ENCODE measurements at regions not wholly inside any gene's neighbourhood (a gene's known extent, or its start where the extent isn't known, plus 50 kb on each side); places are given as distances from the start of the nearest gene placed in this dataset.

- intact Hi-C loops (cut with micrococcal nuclease) = no loop called here
- ATAC-seq = no peak
- no peak for DNase-seq
These were observed 123.6 kb upstream of the GAP43 start for GRCh38 chr3:115499666-115500065.

- DNase-seq = no peak
- intact Hi-C loops (cut with micrococcal nuclease) = no loop called here
- ATAC-seq = no peak
These were observed 122.5 kb upstream of the GAP43 start for GRCh38 chr3:115500795-115501194.

DNA sequence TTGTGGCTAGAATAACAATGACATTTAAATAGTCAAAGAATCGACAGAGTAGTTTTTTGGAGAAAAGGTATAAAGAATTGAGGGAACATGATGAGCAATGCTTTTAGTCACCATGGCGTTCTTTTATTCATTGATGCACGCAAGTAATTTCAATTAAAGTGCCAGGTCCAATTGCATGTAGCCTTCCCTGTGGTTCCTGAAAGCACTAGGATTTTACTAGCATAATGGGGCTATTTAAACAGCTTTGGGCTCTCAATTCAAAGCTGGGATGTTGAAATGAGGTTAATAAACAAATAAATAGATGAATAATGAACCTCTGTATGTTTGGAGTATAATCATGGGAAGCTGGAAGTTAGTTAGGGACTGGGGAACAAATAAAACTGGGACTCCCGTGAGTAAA lies 121.2 kb upstream of the GAP43 start:
- intact Hi-C loops (cut with micrococcal nuclease) = no loop called here
- no peak for DNase-seq
- ATAC-seq = no peak

- intact Hi-C loops (cut with micrococcal nuclease) = no loop called here
- DNase-seq (no peak), ATAC-seq (no peak)
These were observed 119.9 kb upstream of the GAP43 start for GRCh38 chr3:115503394-115503793.

GRCh38 chr3:115508562-115508961 lies 114.7 kb upstream of the GAP43 start:
- no peak for ATAC-seq
- DNase-seq = no peak
- intact Hi-C loops (cut with micrococcal nuclease) = no loop called here

- intact Hi-C loops (cut with micrococcal nuclease) = no loop called here
- DNase-seq = peak; percentile 50
These were observed 110.5 kb upstream of the GAP43 start for GRCh38 chr3:115512565-115513415.

GRCh38 chr3:115513416-115513800 lies 109.9 kb upstream of the GAP43 start:
- intact Hi-C loops (cut with micrococcal nuclease) = no loop called here
- DNase-seq (no peak), ATAC-seq (peak; percentile 39)

More at GRCh38 chr3:115512565-115513415, 110.5 kb upstream of the GAP43 start:
- peak; percentile 69 for ATAC-seq

DNA sequence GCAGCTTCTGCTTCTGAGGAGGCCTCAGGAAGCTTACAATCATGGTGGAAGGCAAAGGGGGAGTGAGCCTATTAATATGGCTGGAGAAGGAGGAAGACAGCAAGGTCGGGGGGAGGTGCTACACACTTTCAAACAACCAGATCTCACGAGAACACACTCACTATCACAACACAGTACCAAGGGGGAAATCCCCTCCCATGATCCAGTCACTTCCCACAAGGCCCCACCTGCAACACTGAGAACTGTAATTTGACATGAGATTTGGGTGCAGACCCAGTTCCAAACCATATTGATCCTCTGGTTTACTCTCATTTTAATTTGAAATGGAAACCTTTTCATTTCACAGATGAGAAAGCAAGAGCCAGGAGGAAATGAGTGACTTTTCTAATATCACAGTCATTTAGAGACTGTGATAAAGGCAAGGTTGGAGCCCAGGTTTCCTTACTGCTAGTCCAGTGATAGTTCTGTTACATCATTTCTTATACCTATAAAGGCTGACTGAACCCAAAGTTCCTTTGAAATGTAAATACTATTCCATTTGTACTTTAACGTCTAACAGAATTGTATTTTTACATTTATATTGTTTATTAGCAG lies 105.8 kb upstream of the GAP43 start:
- no peak for ATAC-seq
- intact Hi-C loops (cut with micrococcal nuclease) = no loop called here
- no peak for DNase-seq

GRCh38 chr3:115518100-115518852 lies 105.0 kb upstream of the GAP43 start:
- ATAC-seq (peak; percentile 98), DNase-seq (peak; percentile 90)
- intact Hi-C loops (cut with micrococcal nuclease) = no loop called here

GRCh38 chr3:115520241-115520640 lies 103.1 kb upstream of the GAP43 start:
- intact Hi-C loops (cut with micrococcal nuclease) = no loop called here
- no peak for ATAC-seq
- DNase-seq = no peak

DNA sequence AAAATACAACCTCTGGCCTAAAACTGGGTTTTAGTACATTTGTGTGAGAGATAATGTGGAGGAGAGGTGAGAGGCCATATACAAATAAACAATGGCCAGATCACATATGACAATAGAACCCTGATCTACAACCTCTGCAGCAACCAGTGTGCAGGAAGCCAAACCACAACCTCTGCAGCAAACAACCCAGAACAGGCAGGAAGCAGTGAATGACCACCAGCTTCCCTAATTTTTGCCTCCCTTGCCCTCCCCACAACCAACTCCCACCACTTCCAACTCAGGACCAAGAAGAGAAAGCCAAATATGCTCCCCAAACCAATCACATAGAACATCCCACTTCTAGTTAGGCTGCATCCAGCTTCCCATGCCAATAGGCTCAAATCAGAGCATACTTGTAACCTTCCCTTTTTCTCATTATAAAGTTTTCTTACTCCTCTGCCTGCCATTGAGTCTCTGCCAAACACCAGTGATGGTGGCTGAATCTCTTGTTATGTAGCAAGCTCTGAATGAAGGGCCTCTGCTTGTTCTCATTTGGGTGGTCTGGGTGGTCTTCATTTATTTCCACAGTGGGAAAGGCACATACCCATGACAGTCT lies 102.6 kb upstream of the GAP43 start:
- DNase-seq (no peak), ATAC-seq (no peak)
- intact Hi-C loops (cut with micrococcal nuclease) = no loop called here

DNA sequence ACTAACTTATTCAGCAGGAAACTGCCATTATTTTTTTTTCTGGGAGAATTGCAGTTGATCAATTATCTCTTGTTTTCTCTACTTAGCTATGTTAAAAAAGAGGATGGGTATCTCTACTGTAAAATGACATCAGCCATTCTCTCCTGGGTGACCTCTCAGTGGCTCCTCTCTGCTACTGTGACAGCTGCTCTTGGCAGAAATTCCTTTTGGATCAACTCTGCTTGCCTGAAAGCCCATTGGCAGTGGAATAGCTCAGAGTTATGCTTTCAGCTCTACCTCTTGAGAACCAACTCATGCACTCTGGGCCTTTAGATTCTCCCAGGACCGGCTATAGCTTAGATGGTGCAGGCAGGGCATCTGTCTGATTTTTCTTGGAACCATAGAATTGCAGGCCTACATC lies 99.9 kb upstream of the GAP43 start:
- ATAC-seq (peak; percentile 95), DNase-seq (no peak)
- intact Hi-C loops (cut with micrococcal nuclease) = no loop called here

GRCh38 chr3:115524549-115524948 lies 98.8 kb upstream of the GAP43 start:
- intact Hi-C loops (cut with micrococcal nuclease) = no loop called here
- ATAC-seq (no peak), DNase-seq (no peak)

- DNase-seq = no peak
- intact Hi-C loops (cut with micrococcal nuclease) = no loop called here
- no peak for ATAC-seq
These were observed 97.6 kb upstream of the GAP43 start for GRCh38 chr3:115525731-115526130.

- ATAC-seq (no peak), DNase-seq (no peak)
- intact Hi-C loops (cut with micrococcal nuclease) = no loop called here
These were observed 90.1 kb upstream of the GAP43 start for GRCh38 chr3:115533218-115533617.

DNA sequence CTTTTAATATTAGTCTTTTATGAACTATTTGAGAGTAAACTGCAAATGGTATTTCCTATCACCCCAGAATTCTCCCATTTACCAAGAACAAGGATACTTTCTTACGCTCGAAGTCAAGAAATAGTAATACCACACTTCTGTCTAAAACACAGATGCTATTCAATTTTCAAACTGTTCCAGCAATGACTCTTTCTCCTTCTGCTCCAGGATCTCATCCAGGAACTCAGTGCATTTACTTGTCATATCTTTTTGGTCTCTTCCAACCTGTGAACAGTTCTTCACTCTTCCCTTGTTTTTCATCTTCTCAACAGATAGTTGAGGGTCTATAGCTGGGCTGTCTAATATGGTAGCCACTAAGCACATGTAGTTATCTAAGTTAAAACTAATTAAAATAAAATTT lies 87.1 kb upstream of the GAP43 start:
- DNase-seq = no peak
- no peak for ATAC-seq
- intact Hi-C loops (cut with micrococcal nuclease) = no loop called here

GRCh38 chr3:115537669-115538068 lies 85.6 kb upstream of the GAP43 start:
- ATAC-seq (no peak), DNase-seq (no peak)
- intact Hi-C loops (cut with micrococcal nuclease) = no loop called here

- DNase-seq = no peak
- intact Hi-C loops (cut with micrococcal nuclease) = no loop called here
- no peak for ATAC-seq
These were observed 76.1 kb upstream of the GAP43 start for GRCh38 chr3:115547207-115547606.

GRCh38 chr3:115548611-115549010 lies 74.7 kb upstream of the GAP43 start:
- DNase-seq (no peak), ATAC-seq (no peak)
- intact Hi-C loops (cut with micrococcal nuclease) = no loop called here

- ATAC-seq (no peak), DNase-seq (no peak)
- intact Hi-C loops (cut with micrococcal nuclease) = no loop called here
These were observed 74.2 kb upstream of the GAP43 start for GRCh38 chr3:115549071-115549470.

Data from left ventricle myocardium superior (tissue), 1 donor.